Smooth muscle cell (in vitro differentiated cells): ENCODE measurements at regions not wholly inside any gene's neighbourhood (a gene's known extent, or its start where the extent isn't known, plus 50 kb on each side); places are given as distances from the start of the nearest gene placed in this dataset.

Source experiments
- DNase-seq: peaks from one replicate; lab custom pipeline; 2025; ENCODE audit not compliant: unreplicated experiment; lab: John Stamatoyannopoulos, UW
- H2AFZ ChIP-seq: fragments of 200-600 bp; sonication (generic); 2 replicates; pipeline ENCODE4 v1.6.0; 2016; ENCODE audit warnings: antibody characterized with exemption, low read depth, mild to moderate bottlenecking
- H3F3A ChIP-seq: fragments of 200-600 bp; sonication (generic); 2 replicates; pipeline ENCODE4 v1.6.0; 2017; ENCODE audit warnings: antibody characterized with exemption, low read depth
- H3K27ac ChIP-seq: fragments of 200-600 bp; sonication (generic); 2 replicates; pipeline ENCODE4 v1.5.1; 2016; ENCODE audit warnings: low read depth, mild to moderate bottlenecking
- H3K27me3 ChIP-seq: fragments of 200-600 bp; sonication (generic); 2 replicates; pipeline ENCODE4 v1.6.1; 2016; ENCODE audit warnings: low read depth, mild to moderate bottlenecking
- H3K36me3 ChIP-seq: fragments of 200-600 bp; sonication (generic); 2 replicates; pipeline ENCODE4 v1.5.1; 2016; ENCODE audit warnings: low read depth
- H3K4me1 ChIP-seq: fragments of 200-600 bp; sonication (generic); 2 replicates; pipeline ENCODE4 v1.5.1; 2016; ENCODE audit warnings: low read depth
- H3K4me2 ChIP-seq: fragments of 200-600 bp; sonication (generic); 2 replicates; pipeline ENCODE4 v1.6.0; 2016; ENCODE audit warnings: mild to moderate bottlenecking
- H3K4me3 ChIP-seq: fragments of 200-600 bp; sonication (generic); 2 replicates; pipeline ENCODE4 v1.5.1; 2016; ENCODE audit warnings: mild to moderate bottlenecking
- H3K79me2 ChIP-seq: fragments of 200-600 bp; sonication (generic); 2 replicates; pipeline ENCODE4 v1.6.0; 2016; ENCODE audit warnings: low read depth, mild to moderate bottlenecking
- H3K9ac ChIP-seq: fragments of 200-600 bp; sonication (generic); 2 replicates; pipeline ENCODE4 v1.6.0; 2016; ENCODE audit warnings: low read depth
- H3K9me3 ChIP-seq: fragments of 200-600 bp; sonication (generic); replicated peaks from 2 replicates; pipeline ENCODE4 v1.5.1; 2016; ENCODE audit warnings: low read depth
- H4K20me1 ChIP-seq: fragments of 200-600 bp; sonication (generic); 2 replicates; pipeline ENCODE4 v1.6.0; 2016; ENCODE audit warnings: low read depth
- WGBS: methylation state at CpG from one replicate; pipeline ENCODE4 v1.1.7; 2016; ENCODE audit warnings: low lambda C conversion rate; 5-methylcytosine and 5-hydroxymethylcytosine counted together
- TF ChIP-seq, protein P1 (sequence below): fragments of 200-600 bp; sonication (generic); IDR thresholded peaks from 2 replicates; pipeline ENCODE4 v1.5.1; 2017; ENCODE audit warnings: borderline replicate concordance, mild to moderate bottlenecking, antibody characterized with exemption; ENCODE audit not compliant: insufficient read depth, poor library complexity, severe bottlenecking

- no peak for DNase-seq
- H3K79me2 ChIP-seq: no peaks in the 10 kb centered on the region
- TF ChIP-seq, protein P1, sequence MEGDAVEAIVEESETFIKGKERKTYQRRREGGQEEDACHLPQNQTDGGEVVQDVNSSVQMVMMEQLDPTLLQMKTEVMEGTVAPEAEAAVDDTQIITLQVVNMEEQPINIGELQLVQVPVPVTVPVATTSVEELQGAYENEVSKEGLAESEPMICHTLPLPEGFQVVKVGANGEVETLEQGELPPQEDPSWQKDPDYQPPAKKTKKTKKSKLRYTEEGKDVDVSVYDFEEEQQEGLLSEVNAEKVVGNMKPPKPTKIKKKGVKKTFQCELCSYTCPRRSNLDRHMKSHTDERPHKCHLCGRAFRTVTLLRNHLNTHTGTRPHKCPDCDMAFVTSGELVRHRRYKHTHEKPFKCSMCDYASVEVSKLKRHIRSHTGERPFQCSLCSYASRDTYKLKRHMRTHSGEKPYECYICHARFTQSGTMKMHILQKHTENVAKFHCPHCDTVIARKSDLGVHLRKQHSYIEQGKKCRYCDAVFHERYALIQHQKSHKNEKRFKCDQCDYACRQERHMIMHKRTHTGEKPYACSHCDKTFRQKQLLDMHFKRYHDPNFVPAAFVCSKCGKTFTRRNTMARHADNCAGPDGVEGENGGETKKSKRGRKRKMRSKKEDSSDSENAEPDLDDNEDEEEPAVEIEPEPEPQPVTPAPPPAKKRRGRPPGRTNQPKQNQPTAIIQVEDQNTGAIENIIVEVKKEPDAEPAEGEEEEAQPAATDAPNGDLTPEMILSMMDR: no peak
- H3K9ac ChIP-seq: no peak overlapping the region
- H3F3A ChIP-seq: no peaks in the 10 kb centered on the region
- WGBS: 81% methylated on average over 7 of the region's 7 CpGs
- no peaks in the 10 kb centered on the region for H4K20me1 ChIP-seq
- no peak overlapping the region for H3K27ac ChIP-seq
- H3K36me3 ChIP-seq: no peaks in the 10 kb centered on the region
- no peaks in the 10 kb centered on the region for H3K27me3 ChIP-seq
- no peak overlapping the region for H3K4me3 ChIP-seq
- no peak overlapping the region for H3K4me2 ChIP-seq
- no peaks in the 10 kb centered on the region for H3K4me1 ChIP-seq
- no peak overlapping the region for H2AFZ ChIP-seq
- H3K9me3 ChIP-seq: no peaks in the 10 kb centered on the region
Measured at GRCh38 chr10:3281941-3282673, 109.5 kb upstream of the PITRM1 start.

- no peaks in the 10 kb centered on the region for H3K9me3 ChIP-seq
- no peaks in the 10 kb centered on the region for H3K79me2 ChIP-seq
- no peak for DNase-seq
- TF ChIP-seq, protein P1: no peak
- no peak overlapping the region for H3K9ac ChIP-seq
- no peak overlapping the region for H2AFZ ChIP-seq
- H3K27ac ChIP-seq: no peak overlapping the region
- no peaks in the 10 kb centered on the region for H3K4me1 ChIP-seq
- H3K36me3 ChIP-seq: no peaks in the 10 kb centered on the region
- H3K27me3 ChIP-seq: no peaks in the 10 kb centered on the region
- no peak overlapping the region for H3K4me3 ChIP-seq
- no peak overlapping the region for H3K4me2 ChIP-seq
- WGBS: 90% methylated on average over 2 of the region's 2 CpGs
- H4K20me1 ChIP-seq: no peaks in the 10 kb centered on the region
- no peaks in the 10 kb centered on the region for H3F3A ChIP-seq
Measured at GRCh38 chr10:3278771-3279170, 106.2 kb upstream of the PITRM1 start.

DNA sequence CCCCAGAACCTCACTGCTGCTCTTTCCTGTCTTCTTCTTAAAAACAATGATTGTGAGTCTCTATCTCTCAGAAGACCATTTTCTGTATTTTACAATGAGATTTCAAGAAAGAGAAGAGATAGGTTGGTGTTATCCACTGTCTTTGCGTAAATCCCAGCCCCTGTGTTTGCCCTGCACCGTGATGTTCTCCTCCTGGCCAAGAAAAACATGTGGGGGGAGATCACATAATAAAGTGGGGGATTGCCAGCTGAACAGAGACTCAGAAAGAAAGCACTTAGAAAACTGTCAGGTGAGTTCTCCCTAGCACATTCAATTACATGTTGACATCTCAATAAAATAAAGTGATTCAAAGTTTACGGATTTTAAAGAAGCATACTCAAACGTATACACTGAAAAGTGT, 105.0 kb upstream of the PITRM1 start:
- Histone ChIP-seq H3F3A (no peaks in the 10 kb centered on the region), H3K4me1 (no peaks in the 10 kb centered on the region), H3K79me2 (no peaks in the 10 kb centered on the region), H3K9ac (no peak overlapping the region), H3K27me3 (no peaks in the 10 kb centered on the region), H3K9me3 (no peaks in the 10 kb centered on the region), H4K20me1 (no peaks in the 10 kb centered on the region), H3K27ac (no peak overlapping the region), H2AFZ (no peak overlapping the region), H3K4me2 (no peak overlapping the region), H3K4me3 (no peak overlapping the region), H3K36me3 (no peaks in the 10 kb centered on the region)
- TF ChIP-seq, protein P1: no peak
- no peak for DNase-seq
- WGBS: 88% methylated on average over 4 of the region's 4 CpGs

GRCh38 chr10:3274414-3274813, 101.8 kb upstream of the PITRM1 start:
- Histone ChIP-seq H3K9me3 (no peaks in the 10 kb centered on the region), H4K20me1 (no peaks in the 10 kb centered on the region), H3K27me3 (no peaks in the 10 kb centered on the region), H3K4me2 (no peak overlapping the region), H3F3A (no peaks in the 10 kb centered on the region), H3K27ac (no peak overlapping the region), H3K4me3 (no peak overlapping the region), H3K36me3 (no peaks in the 10 kb centered on the region), H3K4me1 (peaks cover 7% of the 10 kb centered on the region), H3K9ac (no peak overlapping the region), H3K79me2 (no peaks in the 10 kb centered on the region), H2AFZ (no peak overlapping the region)
- TF ChIP-seq, protein P1: no peak
- 88% methylated on average over 7 of the region's 7 CpGs for WGBS
- DNase-seq: no peak
